ENCODE measurements at regions not wholly inside any gene's neighbourhood (a gene's known extent, or its start where the extent isn't known, plus 50 kb on each side); places are given as distances from the start of the nearest gene placed in this dataset.

DNA sequence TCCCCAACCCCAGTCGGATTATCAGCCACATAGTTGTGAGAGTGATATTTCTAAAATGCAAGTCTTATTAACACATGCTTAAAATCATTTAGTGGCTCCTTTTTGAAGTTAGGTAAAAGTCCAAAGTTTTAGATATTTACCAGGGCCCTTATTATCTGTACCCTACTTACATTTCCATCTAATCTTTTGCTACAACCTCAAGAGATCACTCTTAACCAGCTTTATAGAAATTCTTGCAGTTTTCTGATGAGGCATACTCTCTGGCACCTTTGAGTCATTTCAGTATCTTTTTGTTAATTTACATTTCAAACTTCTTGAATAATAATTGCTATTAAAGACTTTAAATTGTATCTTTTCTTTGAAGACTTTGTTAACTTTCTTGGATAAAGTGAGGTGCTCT is 453.3 kb downstream of the RFPL4B start:
- DNase-seq, result no peak

DNA sequence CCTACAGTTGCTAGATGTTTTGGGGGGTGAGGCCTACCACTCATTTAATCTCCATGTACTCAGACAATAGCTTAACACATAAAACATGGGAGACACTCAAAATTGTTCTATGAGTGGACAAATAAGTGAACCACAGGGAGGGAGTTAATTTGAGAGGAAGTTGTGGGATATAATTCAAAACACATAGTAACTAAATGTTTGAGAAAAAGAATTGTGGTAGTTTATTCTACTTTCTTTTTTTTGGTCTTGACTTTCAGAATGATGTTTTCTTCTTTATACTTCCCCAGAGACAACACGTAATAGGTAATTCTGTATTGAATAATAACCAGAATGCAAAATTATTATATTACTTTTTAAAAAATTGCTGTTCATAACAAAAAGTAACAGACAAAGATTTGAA is 453.8 kb downstream of the RFPL4B start:
- no peak for DNase-seq

- no peak for DNase-seq
These were observed 454.4 kb downstream of the RFPL4B start for GRCh38 chr6:112801468-112802080.

DNA sequence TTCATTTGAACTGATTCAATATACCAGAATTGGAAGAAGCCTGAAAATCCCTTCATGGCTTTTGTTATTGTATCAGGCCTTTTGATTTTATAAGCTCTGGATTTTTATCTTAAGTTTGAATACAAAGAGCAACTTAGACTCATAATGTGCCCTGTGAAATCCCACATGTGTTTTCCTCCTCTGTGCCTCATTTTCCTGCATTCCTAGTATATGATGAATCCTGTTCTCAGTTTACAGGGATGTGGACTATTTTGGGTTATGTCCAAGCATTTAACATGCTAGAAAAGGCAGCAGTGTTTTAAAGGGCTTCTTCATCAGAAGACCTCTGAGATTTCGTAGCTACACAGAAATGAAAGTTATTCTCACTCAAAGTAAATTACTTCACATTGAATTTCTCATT is 455.0 kb downstream of the RFPL4B start:
- DNase-seq, result peak; percentile 21 to 25

GRCh38 chr6:112804638-112805330 is 457.7 kb downstream of the RFPL4B start:
- no peak for DNase-seq

DNA sequence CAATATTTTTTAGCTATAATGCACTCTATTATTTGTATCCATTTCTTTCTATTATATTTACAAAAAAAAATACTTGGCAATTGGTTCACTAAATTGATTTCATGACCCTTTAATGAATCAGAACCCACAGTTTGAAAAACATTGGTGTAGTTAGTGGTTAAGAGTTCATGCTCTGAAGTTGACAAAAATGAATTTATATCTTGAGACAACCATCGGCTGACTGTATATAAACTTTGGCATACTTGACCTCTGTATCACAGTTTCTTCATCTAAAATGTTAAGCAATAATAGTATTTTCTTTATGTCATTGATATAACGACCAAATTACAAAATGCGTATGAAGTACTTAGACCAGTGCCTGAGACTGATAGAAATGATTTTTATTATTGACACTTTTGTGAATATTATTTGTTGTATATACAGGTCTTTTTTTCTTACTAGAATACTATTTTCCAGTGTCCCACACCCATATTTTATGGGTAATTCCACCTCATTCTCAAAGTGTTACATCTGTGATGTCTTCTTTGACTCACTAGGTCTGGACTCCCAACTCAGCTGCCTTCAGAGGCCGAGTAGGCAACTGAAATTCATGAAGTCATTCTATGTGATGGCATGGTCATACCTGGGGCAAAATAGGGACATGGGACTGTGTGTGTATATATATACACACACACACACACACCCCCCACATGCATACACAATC is 459.2 kb downstream of the RFPL4B start:
- DNase-seq, result no peak

DNA sequence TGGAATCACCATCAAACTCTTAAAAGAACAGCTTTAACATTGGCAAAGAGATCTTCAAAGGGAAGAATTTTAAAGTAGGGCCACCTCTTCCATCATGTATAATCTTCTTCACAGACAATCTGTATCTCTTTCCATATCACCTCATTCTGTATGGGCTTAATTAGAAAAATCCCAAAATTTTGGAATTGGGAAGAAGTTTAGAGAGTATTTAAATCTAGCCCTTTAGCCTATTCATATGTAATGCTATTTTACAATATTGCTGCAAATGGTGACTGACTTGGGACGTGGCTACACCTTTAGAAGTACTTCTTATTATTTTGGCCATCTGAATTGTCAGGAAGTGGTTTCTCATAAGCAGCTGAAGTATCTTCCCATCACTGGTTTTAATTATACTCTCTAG is 474.3 kb downstream of the RFPL4B start:
- peak in 1 of 2 donors; percentile 28 for DNase-seq

DNA sequence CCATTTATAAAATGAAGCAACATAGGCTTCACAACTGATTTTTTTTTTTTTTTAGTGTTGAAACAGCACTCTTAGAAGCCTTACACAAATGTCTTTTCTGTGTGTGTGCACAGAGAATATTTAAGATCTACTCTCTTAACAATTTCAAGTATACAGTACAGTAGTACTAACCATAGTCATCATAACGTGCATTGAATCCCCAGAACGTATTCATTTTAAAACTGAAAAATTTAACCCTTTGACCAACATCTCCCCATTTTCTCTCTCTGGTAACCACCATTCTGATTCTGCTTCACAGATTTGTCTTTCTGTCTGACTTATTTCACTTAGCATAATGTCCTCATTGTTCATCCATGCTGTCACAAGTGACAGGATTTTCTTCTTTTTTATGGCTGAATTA is 475.6 kb downstream of the RFPL4B start:
- no peak for DNase-seq

GRCh38 chr6:112827793-112828192 is 480.7 kb downstream of the RFPL4B start:
- DNase-seq, result peak; percentile 41 to 43

DNA sequence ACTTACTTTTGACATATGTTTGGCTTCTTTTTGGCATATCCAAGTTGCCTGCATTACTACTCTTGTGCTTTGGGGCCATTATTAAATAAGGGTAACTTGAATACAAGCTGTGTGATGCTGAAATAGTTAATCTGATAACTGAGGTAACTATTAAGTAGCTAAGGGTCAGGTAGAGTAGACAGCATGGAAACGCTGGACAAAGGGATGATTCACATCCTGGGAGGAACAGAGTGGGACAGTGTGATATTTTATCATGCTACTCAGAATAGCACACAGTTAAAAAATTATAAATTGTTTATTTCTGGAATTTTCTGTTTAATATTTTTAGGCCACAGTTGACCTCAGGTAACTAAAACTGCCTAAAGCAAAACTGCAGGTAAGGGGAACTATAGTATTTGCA is 483.9 kb downstream of the RFPL4B start:
- no peak for DNase-seq

GRCh38 chr6:112833581-112834131 is 486.5 kb downstream of the RFPL4B start:
- no peak for DNase-seq

DNA sequence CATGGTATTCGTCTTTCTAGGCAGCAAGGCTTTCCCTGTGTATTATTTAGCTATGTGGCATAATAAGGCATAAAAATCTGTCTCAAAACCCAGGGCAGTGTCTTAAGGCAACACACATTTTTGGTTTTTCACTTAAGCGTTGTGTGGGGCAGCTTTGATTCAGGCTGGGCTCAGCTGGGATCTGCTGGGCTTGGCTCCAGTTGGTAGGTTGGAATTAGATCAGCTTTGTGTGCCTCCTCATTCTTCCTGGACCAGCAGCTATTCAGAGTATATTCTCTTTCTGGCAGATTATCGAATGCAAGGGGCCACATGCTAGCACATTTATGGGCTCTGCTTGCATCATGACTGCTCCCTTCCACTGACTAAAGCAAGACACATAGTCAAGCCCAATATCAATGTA is 487.9 kb downstream of the RFPL4B start:
- DNase-seq, result no peak

GRCh38 chr6:112839525-112839961 is 492.4 kb downstream of the RFPL4B start:
- peak; percentile 82 to 86 for DNase-seq

GRCh38 chr6:112841553-112842329 is 494.6 kb downstream of the RFPL4B start:
- DNase-seq, result no peak

DNA sequence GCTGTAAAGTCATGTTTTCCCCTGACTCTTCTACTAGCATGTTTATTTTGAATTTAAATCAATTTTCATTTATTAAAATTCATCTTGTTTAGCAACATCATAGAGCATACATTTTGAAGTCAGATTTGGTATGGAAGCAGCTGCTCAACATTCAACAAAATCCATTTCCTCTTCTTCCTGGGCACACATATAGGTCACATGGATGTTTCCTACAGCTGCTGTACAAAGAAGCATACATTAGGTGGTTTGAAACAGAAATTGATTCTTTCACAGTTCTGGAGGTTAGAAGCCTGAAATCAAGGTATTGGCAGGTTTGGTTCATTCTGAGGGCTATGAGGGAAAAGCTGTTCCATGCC is 495.2 kb downstream of the RFPL4B start:
- DNase-seq, result no peak

- no peak for DNase-seq
These were observed 499.6 kb downstream of the RFPL4B start for GRCh38 chr6:112846681-112847080.

GRCh38 chr6:112851146-112851545 is 504.0 kb downstream of the RFPL4B start:
- DNase-seq, result no peak

DNA sequence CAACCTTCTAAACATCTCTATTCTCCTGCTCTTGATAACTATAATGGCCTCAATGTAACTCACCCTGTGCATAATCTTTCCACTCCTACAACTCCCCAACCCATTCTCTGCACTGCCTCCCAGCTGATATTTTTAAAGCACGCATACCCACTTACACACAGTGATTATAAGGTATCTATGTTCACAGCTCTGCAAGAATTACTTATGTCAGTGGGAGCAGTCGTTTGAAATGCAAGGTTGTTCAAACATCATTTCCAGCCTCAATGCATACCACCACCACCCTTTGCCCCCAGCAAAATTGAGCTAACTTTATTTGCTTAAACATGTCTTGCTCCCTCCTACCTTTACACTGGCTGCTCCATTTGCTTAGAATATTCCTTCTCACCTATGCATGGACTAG is 506.0 kb downstream of the RFPL4B start:
- DNase-seq, result no peak

- no peak for DNase-seq
These were observed 516.6 kb downstream of the RFPL4B start for GRCh38 chr6:112863753-112864152.

- no peak for DNase-seq
These were observed 518.0 kb downstream of the RFPL4B start for GRCh38 chr6:112865131-112865530.

GRCh38 chr6:112874881-112875280 is 527.8 kb downstream of the RFPL4B start:
- no peak for DNase-seq

Data from right lung (tissue), 2 donors.